Glomerular visceral epithelial cell (primary cell): ENCODE measurements at regions not wholly inside any gene's neighbourhood (a gene's known extent, or its start where the extent isn't known, plus 50 kb on each side); places are given as distances from the start of the nearest gene placed in this dataset.
A peak's percentile ranks its signal among the peaks of the same experiment; 100 is the strongest.
"Not testable (repeated sequence)": the region's sequence is repeated elsewhere in the genome, so short reads cannot be mapped to it uniquely, and the experiment has no call there.

Experiments
- DNase-seq: peaks from one replicate; pipeline ENCODE4 v3.0.0-alpha.2; 2016; ENCODE audit errors: extremely low spot score

GRCh38 chr14:76699939-76700590 is 61.2 kb upstream of the VASH1 start:
- no peak for DNase-seq

- DNase-seq, result no peak
Observed at GRCh38 chr14:76701436-76701835, 59.8 kb upstream of the VASH1 start.

- no peak for DNase-seq
Observed at GRCh38 chr14:76701981-76702380, 59.3 kb upstream of the VASH1 start.

- DNase-seq, result no peak
Observed at GRCh38 chr14:76705214-76705613, 56.1 kb upstream of the VASH1 start.

GRCh38 chr14:76706207-76706606 is 55.1 kb upstream of the VASH1 start:
- DNase-seq, result not testable (repeated sequence)

- no peak for DNase-seq
Observed at GRCh38 chr14:76706811-76707210, 54.5 kb upstream of the VASH1 start.

GRCh38 chr14:76708028-76708427 is 53.2 kb upstream of the VASH1 start:
- no peak for DNase-seq

GRCh38 chr14:76708771-76709170 is 52.5 kb upstream of the VASH1 start:
- DNase-seq, result no peak

GRCh38 chr14:76710056-76711010 is 50.9 kb upstream of the VASH1 start:
- peak; percentile 49 for DNase-seq
